ENCODE measurements at regions not wholly inside any gene's neighbourhood (a gene's known extent, or its start where the extent isn't known, plus 50 kb on each side); places are given as distances from the start of the nearest gene placed in this dataset.

- TF ChIP-seq CTCF (conservative IDR thresholded peaks at IDR 0.05; ENCODE audit: low read depth, low read length): no peak
- no peak for TF ChIP-seq EZH2 (IDR thresholded peaks at IDR 0.05; ENCODE audit: low read length, unreplicated experiment)
- TF ChIP-seq EZH2phosphoT487 (IDR thresholded peaks at IDR 0.05; ENCODE audit: borderline replicate concordance, low read length): no peak
These were observed 162.6 kb upstream of the AKR1E2 start for GRCh38 chr10:4663162-4663992.

Measured in PC-3 (cell line).